NCI-H524 treated with DMSO at 0.1 percent for 48 hours (cell line): ENCODE measurements at regions not wholly inside any gene's neighbourhood (a gene's known extent, or its start where the extent isn't known, plus 50 kb on each side); places are given as distances from the start of the nearest gene placed in this dataset.

Experiments
- DNase-seq: peaks from one replicate; lab custom pipeline; 2025; lab: John Stamatoyannopoulos, UW

DNA sequence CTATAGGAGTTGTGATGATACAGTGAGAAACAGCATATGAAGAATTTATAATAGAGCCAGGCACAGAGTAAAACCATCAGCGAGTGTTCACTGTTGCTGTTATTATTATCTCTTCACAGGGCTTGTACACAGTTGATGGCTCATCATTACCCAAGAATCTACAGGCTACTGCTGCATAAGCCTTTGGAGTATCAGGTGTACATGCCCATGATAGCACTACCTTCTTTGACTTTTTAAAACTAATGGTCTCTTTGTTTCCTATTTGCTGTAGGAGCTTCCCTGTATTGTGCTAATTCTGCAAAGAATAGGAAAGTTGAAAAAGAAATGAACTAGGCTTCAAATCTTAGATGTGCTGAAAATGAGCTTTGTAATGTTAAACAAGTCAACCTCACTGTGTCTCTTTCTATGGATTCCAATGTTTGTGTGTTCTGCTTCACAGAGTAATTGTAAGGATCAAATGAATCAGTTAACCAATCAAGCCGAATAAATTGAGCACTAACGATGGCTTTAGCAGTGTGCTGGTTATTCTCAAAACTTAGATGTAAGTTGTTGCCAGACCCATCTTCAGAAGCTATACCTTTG is 138.8 kb downstream of the TUSC7 start:
- DNase-seq: no peak

GRCh38 chr3:116849261-116849688 is 139.7 kb downstream of the TUSC7 start:
- no peak for DNase-seq

DNA sequence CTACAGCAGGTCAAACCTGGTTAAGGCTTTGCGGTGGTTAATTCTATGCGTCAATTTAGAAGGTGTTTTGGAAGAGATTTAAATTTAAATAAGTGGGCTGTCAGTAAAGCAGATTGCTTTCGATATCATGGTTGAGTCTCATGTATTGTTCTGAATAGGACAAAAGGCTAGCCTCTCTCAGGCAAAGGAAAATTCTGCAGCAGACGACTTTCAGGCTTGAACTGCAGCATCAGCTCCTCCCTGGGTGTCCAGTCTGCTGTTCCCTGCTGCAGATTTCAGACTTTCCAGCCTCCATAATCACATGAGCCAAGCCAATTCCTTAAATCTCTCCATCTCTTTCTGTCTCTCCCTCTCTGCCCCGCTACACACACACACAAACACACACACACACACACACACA is 143.2 kb downstream of the TUSC7 start:
- no peak for DNase-seq

DNA sequence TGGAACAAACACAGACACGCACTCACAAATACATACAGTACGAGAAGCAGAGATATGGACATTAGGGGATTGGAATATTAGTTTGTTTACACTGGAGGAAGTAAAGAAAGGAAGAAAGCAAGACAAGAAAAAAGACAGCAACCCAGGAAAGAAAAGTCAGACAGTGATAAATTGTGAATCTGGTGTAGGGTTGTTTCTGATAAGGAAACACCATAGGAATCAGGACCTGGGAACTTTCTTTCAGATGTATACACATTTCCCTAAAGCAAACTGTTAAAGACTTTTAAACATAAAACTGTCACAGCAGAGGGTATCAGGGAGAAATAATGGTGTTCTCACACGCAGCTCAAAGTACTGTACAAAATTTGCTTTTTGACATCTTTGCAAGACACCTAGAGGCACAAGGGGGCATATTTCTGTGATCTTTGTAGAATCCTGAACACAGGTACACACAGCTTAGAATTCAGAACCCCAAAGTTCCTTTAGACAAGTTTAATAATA is 153.7 kb downstream of the TUSC7 start:
- DNase-seq: no peak

DNA sequence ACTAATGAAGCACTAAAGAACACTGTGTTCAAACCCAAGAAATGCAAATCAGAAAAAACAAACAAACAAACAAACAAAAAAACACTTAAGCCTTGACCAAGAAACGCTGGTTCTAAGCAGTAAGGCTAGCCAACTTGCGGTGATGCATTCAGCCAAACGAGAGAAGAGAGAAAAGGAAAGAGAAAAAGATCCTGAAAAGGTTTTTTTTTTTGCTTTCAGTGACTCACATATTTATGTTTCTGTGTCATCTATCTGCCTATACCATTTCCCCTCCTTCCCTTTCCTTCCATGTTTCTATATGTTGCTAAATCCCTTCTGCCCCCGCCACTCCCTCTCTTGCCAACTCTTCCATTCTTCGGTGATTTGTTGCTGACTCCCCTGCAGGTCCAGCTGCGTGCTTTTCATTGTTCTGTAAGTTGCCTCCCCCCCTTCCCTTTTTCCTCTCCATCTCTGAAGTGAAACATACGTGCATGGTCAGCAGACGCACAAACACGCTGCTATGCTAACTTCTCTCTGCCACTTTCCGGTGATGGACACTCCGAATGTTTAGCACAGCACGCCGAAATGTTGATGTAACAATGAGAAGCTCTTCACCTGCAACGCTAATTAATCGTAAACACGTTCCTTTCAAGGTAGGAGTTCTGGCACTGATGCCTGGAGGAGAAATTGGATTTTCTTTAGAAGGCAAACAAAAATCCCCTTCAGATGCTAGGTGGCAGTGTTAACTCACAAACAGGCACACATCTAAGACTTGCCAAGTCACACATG is 154.4 kb downstream of the TUSC7 start:
- peak; percentile 46 for DNase-seq

- no peak for DNase-seq
Measured at GRCh38 chr3:116864590-116864927, 155.0 kb downstream of the TUSC7 start.

DNA sequence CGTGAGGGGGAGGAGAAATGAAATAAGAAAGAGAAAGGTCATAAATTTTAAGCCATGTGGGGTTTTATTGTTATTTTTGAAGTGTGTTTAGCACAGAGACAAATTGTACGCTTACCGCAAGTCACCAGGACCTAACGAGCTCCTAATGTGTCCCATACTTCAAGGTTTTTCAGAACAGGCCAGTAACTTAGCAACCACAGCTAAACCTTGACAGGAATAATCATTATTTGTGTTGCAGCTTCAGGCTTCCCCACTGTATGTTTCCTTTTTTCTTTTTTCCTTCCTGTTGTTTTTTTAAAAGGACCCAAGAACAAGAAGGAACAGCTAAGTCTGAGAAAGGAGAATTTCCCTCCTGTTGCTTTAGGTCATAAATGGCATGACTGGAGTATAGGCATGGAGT is 160.8 kb downstream of the TUSC7 start:
- no peak for DNase-seq

GRCh38 chr3:116871905-116872304 is 162.3 kb downstream of the TUSC7 start:
- no peak for DNase-seq

GRCh38 chr3:116872688-116873087 is 163.1 kb downstream of the TUSC7 start:
- DNase-seq: no peak

DNA sequence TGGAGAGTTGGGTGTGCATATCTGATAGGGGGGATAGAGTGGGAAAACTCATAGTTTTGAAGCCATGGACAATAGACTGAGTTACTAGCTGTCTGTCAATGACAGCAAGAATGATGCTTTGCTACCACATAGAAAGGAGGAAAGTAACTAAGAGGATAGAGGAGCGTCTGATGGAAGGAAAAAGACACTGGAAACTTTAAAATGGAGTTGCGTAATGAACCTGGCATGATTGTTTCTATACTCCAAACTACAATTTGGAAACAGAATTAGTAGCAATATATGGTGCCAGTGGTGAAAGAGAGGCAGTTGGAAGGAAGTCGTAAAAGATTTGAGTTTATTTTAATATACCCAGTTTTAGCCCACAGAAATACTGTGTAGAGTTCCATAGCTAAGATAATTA is 163.6 kb downstream of the TUSC7 start:
- DNase-seq: no peak

- no peak for DNase-seq
Measured at GRCh38 chr3:116877968-116878367, 168.4 kb downstream of the TUSC7 start.

DNA sequence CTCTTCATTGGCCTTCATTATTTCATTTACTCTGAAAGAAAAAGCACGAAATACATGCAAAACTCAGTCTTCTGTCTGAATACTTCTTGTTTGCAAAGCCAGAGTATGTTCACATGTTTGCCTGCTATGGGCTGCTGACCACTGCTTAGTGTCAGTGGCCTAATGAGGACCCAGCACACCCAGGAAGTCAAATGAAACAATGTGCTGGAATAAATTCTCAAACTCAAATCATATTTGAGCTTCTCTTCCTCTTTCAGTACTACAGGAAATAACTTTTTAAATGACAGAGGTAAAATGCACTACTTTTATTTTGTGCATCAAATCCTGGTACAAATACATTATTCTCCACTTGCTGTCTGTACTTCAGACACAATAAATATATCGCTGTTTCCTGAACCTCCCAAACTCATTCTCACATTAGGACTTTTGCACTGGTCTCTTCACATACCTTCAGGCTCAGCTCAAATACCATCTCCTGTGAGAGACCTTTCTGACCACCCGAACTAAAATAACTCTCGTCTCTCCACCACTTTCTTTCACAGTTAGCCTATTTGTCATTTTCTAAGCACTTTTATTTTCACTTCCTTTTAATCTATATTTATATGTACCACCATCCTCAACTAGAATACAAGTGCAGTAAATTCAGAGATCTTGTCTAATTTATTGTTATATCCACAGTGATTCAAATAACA is 176.8 kb downstream of the TUSC7 start:
- DNase-seq: no peak

DNA sequence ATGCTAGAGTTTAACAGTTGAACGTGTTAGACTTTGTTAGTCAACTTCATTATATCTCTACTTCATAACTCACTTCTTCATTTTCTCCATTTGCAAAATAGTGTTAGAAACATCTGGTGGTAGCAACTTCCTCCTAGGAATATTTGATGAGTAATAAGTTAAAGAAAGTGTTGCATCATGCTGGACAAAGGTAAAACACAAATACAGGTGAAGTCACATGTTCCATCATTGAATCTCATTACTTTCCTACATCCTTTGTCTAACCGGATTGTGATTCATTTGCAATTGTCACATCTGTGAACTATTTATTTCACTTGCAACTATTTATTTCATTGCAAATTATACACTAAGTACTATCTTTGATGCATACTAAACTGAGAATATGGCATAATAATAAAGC is 186.5 kb downstream of the TUSC7 start:
- no peak for DNase-seq

DNA sequence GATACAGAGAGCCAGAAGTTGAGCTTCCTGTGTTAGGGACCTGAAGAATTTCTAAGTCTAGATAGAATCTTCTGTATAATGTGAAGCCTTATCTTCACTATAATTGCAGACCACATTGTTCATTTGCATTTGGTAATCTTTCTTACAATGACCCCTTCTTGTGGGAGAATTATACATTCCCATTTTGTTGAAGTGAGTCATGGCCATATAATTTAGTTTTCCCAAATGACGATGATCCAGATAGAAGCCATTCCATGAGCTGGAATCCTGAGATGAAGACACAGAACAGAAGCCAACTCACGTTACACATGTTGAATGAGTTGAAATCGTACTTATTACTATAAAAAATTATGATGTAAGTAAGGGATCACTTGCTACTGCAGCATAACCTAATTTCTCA is 187.8 kb downstream of the TUSC7 start:
- DNase-seq: no peak

DNA sequence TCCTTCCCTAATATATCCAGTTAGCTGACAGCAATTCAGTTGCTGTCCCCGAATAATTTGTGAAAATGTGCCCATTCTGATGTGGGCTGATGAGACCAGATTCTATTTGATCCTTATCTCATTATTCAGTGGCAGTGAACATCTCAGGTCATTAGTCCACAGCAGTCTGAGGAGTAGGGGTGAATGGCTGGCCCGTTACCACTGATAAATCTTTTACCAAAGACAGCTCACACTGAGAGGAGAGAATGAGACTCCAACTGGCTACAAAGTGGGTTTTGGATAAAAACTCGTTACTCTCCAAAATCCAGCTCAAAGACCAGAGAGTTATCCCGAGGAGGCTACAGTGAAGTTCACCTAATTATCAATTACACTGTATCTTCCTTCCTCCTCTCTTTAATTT is 189.7 kb downstream of the TUSC7 start:
- DNase-seq: no peak

- DNase-seq: no peak
Measured at GRCh38 chr3:116905334-116905733, 195.8 kb downstream of the TUSC7 start.

GRCh38 chr3:116905794-116906193 is 196.2 kb downstream of the TUSC7 start:
- no peak for DNase-seq

- no peak for DNase-seq
Measured at GRCh38 chr3:116912116-116912515, 202.5 kb downstream of the TUSC7 start.

DNA sequence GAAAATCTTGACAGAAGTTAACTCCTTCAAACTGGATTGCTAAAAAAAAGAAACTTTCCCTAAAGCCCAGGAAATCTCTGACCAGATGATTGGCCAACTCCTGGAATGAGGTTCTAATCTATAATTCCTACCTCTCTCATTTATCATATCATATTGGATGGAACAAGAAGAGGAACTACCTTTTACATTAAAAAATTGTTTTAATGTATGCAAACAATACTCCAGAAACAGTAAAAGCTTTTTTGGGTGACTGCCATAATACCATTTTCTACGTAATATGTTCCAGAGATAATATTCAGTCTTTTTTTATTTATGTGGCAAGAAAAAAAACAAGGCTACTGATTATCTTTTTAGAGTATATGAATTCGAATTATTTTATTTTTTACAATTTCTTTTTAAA is 204.4 kb downstream of the TUSC7 start:
- no peak for DNase-seq

DNA sequence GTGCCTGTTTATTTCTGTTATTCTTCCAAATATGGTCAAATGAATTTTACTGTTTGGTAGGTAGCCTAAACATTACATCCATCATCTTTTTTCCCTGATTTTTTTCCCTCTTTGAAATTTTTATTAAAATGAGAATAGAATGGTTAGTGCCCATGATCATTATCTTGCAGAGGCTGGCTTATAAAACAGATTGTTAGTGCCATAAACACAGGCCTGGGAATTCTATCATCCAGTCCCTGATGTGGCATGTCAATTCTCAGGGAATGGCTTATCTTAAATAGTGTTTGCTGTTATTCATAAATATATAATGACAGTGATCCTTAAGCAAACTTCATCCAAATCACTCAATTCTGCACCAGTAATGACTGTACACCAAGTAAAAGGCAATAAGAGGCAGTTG is 207.3 kb downstream of the TUSC7 start:
- no peak for DNase-seq

GRCh38 chr3:116920826-116921610 is 211.4 kb downstream of the TUSC7 start:
- DNase-seq: no peak

DNA sequence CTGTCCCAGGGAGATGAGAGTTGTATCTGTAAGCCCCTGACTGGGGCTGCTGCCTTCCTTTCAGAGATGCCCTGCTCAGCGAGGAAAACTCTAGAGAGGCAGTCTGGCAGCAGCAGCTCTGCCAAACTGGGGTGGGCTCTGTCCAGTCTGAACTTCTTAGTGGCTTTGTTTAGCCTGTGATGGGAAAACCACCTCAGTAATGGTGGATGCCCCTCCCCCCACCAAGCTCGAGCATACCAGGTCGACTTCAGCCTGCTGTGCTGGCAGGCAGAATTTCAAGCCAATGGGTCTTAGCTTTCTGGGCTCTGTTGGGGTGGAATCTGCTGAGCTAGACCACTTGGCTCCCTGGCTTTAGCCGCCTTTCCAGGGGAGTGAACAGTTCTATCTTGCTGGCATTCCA is 218.3 kb downstream of the TUSC7 start:
- no peak for DNase-seq
